Activated CD4-positive, alpha-beta T cell treated with anti-CD3 and anti-CD28 coated beads, Interleukin-10, Interleukin-2, amounts not matched to agents 100 ng/mL and 50 ng/mL, durations not matched to agents 16 hours and 8 hours (primary cell): ENCODE measurements at regions not wholly inside any gene's neighbourhood (a gene's known extent, or its start where the extent isn't known, plus 50 kb on each side); places are given as distances from the start of the nearest gene placed in this dataset.

Experiments used
- DNase-seq: peaks from one replicate; pipeline ENCODE4 v3.0.0-alpha.2; 2020

DNA sequence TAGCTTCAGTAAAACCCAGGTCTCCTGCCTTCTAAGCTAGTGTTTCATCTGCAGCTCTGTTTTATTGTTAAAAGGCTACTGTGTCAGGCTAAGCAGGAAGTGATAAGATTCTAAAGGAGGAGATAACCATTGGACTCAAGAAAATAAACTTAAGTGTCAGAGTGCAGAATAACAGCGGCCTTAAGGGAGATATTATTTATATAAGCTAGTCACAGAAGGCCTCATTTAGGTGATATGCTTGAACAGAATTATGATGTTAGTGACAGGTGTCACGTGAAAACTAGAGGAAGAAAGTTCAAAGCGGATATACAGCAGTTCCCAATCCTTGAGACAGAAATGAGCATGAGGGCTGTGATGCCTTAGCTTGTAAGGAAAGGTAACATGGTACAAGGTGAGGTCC is 373.4 kb downstream of the FOXG1 start:
- DNase-seq = no peak

DNA sequence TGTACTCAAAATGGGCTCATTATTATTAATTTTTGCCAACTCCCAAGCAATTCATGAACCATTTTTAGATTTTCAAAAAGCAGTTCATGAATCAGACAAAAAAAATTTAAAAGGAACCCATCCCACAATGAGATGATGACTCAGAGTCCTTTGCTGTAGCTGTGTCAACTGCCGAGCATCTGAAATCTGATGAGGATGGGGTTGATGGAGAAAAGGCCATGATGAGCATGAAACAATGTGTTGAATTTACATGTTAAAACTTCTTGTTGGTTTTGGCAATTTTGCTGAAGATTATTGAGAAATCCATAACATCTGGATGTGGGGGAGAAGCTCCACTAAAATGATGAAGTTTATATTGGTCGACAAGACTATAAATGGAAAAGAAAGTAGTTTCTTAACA is 378.0 kb downstream of the FOXG1 start:
- no peak for DNase-seq

DNA sequence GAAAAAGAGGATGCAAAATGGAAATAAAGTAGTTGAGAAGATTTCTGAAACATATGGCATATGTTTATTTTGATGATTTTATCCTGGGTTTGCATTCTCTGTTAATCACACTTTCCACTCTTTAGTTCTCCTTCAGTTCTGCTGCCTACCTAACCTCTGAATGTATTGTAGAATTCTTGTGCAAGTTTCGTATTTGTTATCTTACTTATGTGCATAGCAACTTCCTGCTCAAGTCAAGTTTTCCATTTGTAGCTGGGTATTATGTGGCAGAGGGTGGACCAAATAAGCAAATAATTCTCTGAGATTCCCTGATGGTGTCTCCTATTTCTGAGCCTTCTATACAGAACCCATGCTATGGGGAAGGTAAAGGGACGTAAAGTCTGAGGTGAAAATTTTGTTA is 381.6 kb downstream of the FOXG1 start:
- no peak for DNase-seq

DNA sequence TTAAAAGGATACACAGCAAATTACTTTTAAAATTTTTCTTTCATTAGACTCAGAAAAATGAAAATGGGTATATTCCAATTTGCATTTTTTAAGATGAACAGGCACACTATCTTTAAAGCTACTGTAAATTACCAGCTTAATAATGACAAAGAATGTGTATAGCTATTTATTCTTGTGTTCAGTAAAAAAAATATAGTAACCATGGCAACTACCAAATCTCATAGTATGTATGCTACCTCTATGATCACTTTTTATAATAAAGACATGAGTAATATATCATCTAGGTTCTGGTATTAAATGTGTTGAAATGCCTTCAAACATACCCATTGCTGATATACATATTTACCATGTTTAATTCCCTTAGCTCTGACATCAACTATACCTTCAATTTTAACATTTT is 383.2 kb downstream of the FOXG1 start:
- DNase-seq = no peak

DNA sequence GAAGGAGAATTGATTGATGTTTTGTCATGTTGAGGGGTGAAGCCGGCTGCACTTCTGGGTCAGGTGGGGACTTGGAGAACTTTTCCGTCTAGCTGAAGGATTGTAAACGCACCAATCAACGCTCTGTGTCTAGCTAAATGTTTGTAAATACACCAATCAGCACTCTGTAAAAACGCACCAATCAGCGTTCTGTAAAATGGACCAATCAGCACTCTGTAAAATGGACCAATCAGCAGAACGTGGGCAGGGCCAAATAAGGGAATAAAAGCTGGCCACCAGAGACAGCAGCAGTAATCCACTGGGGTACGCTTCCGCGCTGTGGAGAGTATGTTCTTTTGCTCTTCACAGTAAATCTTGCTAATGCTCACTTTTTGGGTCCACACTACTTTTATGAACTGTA is 384.1 kb downstream of the FOXG1 start:
- no peak for DNase-seq

DNA sequence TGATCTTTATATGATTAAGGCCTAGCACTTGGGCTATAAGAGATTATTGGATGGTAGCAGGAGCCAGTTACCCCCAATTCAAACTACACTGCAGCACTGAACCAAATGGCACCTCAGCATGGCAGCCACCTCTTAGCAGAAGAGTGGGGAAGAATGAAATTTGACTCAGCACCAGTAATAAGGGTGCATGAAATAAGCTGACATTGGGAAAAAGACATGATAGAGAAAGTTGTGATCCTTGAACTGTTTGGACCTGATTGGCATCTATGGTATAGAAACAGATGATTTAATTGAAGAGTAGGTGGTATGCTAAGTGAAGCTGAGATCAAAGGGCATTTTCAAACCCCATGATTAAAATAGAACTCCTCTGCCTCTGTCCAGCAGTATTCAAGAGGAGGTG is 389.5 kb downstream of the FOXG1 start:
- DNase-seq = no peak

DNA sequence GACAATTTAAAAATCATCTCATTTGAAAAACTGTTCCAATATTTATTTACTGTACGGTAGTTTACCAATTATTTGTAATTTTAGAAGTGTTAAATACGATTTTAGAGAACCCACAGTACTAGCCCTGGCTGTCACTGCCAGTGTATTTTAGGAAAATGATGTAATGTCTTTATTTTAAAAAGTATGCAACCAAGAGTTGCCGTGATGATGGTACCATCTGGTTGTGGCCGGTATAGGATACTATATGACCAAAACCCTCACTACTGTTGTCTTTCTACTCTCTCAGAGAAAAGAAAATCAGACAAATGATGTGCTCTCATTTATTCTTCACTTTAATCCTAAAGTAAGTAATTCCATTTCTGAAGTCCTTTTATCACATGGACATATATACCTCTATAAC is 395.0 kb downstream of the FOXG1 start:
- DNase-seq = no peak

DNA sequence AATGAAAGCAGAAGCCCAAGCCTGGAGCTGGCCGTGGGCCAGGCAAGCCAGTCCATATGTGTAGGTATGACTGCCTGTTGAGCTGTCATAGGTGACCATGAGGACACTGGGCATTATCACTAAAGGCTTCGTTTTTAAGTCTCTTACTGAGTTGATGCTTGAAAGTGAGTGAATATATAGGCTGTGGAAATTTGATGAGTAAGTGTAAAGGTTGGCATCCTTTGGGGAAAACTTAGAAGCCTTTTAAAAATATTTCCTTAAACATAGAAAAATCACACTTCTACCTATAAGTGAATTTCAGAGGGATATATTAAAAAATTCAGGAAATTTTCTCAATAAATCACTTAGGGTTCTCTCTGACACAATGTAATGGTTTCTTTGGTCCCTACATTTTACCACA is 396.5 kb downstream of the FOXG1 start:
- no peak for DNase-seq

DNA sequence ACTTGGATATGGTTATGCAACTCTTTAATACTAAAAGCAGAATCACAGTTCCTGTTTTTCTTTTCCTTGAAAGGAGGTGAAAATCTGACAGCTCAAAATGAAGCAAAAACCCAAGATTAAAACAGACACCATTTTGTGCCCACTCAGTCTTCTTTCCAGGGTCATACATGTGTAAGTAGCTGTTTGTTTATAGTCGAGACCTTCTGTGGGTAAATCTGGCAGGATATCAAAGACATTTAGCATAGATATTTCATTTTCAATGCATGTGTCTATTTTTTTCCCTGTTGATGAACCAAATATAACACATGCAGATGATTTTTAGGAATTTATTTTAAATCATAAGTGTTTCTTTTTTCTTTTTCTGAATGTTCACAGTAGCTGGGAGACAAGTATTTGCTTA is 398.8 kb downstream of the FOXG1 start:
- no peak for DNase-seq

DNA sequence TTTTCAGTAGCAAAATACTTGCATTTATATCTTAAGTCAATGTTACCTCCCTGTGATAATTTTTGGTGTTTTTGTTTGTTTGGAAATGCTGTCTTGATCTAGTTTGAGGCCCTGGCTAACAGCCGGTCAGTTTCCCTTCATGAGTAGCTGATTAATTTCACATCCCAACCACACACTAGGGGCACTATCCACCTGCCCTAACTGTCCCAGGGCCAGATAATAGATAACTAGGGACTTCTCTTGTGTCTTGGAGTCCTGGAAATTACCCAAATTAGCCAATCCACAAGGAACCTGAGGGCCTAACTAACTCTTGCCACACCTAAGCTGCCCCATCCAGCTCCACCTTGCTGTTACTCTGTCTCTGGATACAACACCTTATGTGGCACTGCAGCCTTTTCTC is 399.9 kb downstream of the FOXG1 start:
- DNase-seq = no peak

DNA sequence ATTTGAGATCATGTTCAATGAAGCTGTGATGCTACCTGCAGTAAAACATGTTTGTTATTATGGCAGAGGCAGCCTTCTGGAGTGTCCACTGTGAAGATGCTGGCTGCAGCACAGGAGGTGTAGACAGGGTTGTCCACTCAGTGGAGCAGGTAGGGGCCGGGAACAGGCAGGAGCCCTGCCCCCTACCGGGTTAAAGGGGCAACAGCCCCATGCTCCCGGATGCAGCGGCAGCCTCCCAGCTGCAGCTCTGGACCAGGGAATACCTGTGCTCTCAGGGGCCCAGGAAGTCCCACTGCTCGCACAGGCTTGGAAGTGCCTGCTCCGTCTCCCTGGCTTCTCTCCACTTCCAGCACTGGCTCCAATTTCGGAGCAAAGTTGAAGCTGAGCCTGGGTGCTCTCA is 401.6 kb downstream of the FOXG1 start:
- DNase-seq = no peak

DNA sequence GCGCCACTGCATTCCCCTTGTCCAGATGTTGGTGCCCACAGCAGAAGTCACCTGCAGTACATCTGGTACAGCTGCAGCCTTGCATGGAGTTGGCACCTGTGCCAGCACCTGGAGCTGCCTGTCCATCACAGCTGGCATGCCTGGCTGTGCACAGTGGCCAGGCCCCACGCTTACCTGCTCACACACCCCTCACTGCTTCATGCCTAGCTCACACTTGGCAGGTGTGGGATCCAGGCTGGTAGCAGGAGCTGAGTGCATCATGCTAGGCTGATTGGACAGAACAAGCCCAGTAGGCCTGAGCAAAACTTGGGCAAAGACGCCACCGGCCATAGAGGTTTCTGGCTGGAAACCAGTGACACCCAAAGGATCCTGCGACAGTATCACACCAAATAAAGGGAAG is 402.8 kb downstream of the FOXG1 start:
- no peak for DNase-seq

DNA sequence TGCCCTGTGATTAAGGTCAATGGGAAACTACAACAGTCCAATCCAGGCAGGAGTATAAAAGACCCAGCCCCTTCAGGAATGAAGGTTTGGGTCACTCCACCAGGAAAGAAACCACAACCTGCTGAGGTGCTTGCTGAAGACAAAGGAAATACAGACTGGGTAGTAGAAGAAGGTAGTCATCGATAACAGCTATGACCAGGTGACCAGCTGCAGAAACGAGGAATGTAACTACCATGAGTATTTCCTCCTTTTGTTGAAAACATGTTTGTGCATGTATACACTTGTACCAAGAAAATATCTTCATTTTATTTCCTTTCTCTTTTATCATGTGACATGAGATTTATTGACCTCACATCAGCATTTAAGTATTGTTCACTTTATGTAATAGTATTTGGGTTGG is 409.1 kb downstream of the FOXG1 start:
- DNase-seq = no peak

DNA sequence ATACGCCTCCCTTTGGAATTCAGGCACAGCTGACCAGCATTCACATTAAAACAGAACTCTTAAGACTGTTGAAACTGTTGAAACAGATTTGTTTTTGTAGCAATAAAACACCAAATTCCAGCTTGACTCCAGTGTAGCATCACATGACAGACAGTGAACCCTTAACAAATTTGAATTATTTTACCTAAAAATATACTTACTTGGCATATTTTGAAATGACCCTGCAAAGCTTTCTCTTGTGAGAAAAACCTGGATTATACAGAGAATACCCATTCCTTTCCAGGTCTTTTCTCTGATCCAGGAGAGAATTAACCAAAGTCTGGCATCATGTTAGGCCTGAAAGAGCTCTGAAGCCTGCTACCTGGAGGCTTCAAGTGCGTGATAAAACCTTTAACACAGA is 410.3 kb downstream of the FOXG1 start:
- no peak for DNase-seq

DNA sequence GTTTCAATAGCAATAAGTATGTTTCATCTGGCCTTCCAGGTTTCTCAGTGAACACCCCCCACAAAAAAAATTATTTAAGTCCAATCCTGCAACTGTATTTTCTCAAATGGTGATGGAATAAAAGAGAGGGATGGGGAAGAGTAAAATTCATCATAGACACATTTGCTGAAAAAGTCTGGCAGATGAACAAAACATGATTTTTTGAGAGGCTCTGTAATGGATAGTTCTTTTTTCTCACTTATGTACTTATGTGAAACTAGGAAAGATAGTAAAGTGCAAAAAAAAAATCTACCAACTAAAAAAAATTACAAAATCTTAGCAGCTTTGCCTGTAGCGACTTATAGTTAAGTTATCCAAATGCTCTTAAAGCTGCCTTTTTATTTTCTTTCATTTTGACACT is 412.4 kb downstream of the FOXG1 start:
- no peak for DNase-seq

DNA sequence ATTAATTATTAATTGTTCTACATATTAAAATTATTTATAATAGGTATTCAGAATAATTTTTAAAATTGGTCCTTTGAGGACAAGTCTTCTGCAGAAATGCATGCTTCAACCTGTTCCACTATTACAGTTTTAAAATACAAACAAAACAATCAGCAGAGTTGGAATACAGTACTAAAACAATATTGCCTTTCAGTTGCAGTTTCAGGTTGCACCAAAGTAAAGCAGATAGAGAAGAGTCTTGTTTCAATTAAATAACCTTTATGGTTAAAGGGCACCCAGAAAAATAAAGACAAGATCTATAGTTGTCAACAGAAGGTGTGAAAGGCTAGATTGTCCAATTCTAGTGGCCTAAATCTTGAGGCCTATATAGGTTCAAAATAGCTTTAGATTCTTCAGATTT is 424.5 kb downstream of the FOXG1 start:
- DNase-seq = no peak

DNA sequence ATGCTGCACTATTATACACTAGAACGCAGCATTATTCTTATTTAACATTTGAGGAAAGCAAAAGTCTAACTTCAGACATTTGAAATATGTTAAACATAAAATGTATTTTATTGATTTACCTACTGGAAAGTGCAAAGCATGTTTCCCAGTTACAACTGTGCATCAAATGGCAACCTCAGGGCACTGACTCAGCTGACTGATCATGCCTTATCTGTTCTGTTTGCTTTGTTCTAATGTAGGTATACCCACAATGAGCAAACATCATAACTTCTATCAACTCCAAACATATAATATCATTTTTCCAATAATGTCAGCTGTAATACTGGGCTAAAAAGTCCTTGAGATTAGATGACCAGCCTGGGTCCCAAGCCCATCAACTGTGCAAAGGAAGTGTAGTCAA is 431.0 kb downstream of the FOXG1 start:
- no peak for DNase-seq

DNA sequence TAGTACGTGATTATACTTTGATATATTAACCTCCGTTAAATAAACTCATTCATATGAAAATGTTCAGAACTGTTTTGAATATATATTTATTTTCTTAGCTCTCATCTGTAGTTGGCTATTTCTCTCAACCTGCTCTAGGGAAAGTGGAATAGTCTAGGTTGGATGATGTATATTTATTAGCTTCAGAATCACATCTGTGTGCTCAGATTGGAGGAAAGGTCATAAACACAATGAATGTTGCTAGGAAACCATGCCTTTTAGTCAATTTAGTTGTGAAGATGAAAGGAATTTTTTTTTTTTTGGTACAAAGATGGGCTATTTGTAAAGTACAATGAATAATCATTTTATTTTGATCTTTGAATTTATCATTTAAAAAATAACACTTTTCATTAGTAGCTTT is 439.1 kb downstream of the FOXG1 start:
- no peak for DNase-seq

DNA sequence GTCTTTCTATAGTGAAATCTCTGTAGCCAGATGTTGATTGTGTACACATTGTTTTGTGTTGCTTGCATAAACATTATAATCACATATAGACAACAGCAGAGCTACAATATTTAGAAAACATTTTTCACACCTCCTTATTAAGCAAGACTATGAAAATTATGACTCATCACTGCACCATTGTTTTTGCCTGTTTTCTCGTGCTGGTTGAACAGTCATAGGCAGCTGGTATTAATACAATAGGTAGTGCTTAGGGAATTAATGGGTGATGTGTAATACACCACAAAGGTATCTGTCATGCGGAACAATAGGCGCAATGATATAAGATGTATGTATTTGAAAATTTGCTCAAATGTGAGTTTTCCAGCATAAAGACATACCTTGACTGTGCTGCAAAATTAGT is 449.3 kb downstream of the FOXG1 start:
- DNase-seq = no peak

DNA sequence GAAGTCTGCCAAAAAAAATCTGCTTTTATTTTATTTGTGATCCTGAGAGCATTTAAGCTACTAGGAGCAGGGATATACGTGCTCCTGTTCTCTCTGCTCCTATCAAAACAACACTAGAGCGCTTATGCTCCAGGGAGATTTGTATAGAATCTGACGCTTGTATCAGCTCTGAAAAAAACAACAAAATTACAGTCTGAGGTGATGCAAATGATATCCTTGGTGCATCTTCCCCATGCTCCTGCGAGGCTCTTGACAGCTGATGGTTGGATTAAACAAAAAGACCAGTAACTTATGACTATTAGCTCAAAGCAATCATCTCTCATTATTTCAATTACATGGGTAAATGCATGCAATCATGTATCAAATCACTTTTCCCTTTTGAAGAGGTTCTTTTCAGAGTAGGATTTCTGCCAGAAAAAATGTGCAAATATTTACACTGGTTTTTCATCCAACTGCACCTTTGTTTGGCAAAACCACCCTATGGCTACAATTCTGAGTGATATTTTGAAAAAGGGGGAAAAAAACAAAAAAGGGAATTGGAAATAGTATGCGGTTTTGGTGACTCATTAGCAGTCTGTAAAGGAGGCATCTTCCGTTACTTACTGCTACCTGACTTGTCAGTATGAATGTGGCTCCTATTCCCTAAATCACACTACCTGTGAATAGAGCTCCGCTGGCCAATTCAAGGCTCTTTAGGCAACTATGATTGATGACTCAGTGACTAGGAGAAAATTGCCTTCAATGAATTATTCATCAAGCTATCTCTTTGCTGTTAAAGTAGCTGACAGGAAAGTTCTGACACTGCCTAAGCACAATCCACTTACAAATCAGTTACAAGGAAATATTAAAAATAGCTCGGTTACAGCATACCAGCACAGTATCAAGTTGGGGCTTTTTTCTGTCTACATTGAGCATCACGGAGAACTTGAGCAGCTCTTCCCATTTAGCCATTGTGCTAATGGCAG is 450.0 kb downstream of the FOXG1 start:
- DNase-seq = no peak

DNA sequence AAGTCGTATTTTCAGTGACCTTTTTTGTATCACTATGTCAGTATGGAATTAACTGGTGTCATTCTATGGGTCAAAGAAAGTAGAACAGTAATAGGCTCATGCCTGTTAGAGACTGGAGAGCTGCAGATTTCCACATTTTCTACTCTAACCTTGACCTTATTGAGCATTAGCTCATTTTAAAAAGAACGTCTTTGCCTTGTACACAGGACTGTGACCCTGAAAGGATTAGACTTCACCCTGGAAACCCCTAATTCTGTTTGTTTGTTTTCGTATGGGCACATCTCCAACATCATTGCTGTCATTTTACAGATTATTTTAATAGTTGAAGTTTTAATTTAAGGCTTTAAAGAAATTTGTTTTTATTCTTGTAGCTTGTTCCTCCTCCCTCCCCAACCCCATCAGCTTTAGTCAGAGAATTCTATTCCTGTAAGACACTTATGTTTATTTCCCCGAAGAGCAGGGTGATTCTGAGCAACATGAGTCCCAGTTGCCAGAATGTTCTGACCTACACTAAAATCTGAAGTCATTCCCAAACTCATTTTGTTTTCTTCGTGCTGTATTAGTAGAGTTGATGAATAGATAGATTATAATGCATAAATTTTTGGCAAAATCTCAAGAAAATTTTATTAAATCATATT is 451.3 kb downstream of the FOXG1 start:
- DNase-seq = no peak

DNA sequence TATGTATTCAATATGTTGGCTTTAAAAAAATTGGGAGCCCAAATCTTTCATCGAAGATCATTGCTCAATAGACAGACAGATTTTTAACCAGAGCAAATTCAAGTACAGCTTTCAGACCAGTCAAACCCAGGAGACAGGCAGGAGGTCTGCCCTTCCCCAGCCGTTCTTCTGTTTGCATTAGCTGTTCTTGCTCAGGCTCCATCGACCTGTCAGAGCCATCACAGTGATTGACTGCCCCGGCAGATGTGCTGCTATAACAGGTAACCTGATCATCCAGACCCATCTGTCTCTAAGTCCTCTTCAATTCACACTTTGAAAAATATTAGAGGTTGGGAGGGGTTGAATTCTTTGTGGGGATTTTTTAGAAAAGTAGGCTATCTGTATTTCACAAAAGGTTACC is 453.5 kb downstream of the FOXG1 start:
- DNase-seq = no peak

DNA sequence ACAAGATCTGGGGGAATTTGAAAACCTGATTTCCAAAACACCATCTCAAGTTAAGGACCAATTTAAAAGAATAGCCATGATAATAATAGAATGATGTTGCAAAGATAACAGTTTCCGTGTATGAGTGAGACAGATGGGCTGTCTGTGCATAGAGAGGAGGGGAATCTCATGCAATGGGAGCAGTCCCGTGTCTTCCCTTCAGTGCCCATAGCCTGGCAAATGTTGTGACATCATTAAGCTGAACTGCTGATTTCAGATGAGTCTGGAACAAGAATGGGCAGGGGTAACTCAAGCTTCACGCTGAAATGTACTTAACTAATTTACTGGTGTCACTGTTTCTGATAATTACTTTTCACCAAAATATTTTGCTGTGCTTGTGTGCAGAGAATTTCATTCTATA is 454.0 kb downstream of the FOXG1 start:
- no peak for DNase-seq

DNA sequence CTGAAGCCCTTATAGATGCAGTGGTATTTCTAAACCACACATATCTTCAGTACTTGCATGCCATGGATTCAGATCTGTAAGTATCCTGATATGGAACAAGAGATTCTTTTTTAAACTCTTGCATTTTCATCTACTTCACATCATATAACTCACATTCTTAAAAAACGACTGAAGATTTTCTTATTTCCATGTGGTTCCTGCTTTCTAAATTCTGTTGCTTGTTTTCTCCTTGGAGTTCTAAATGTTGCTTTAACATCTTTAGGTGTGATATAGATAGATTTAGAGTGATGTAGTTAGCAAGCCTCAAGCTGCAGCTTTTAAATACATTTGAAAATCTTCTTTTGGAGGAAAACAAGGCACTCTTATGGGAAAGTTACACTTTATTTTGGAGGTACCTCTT is 455.4 kb downstream of the FOXG1 start:
- DNase-seq = no peak
